ENCODE measurements at regions not wholly inside any gene's neighbourhood (a gene's known extent, or its start where the extent isn't known, plus 50 kb on each side); places are given as distances from the start of the nearest gene placed in this dataset.

- DNase-seq (ENCODE audit: low spot score) = no peak
These were observed 103.3 kb upstream of the PRR23E start for GRCh38 chr3:127089486-127090145.

- DNase-seq (ENCODE audit: low spot score) = no peak
These were observed 102.4 kb upstream of the PRR23E start for GRCh38 chr3:127090218-127091160.

- DNase-seq (ENCODE audit: low spot score) = no peak
These were observed 101.6 kb upstream of the PRR23E start for GRCh38 chr3:127091376-127091775.

- no peak for DNase-seq (ENCODE audit: low spot score)
These were observed 100.6 kb upstream of the PRR23E start for GRCh38 chr3:127092368-127092767.

- DNase-seq (ENCODE audit: low spot score) = no peak
These were observed 100.2 kb upstream of the PRR23E start for GRCh38 chr3:127092776-127093175.

GRCh38 chr3:127093312-127093711 lies 99.6 kb upstream of the PRR23E start:
- no peak for DNase-seq (ENCODE audit: low spot score)

- DNase-seq (ENCODE audit: low spot score) = no peak
These were observed 97.2 kb upstream of the PRR23E start for GRCh38 chr3:127095774-127096173.

- no peak for DNase-seq (ENCODE audit: low spot score)
These were observed 96.5 kb upstream of the PRR23E start for GRCh38 chr3:127096256-127097071.

- DNase-seq (ENCODE audit: low spot score) = no peak
These were observed 95.9 kb upstream of the PRR23E start for GRCh38 chr3:127097072-127097405.

GRCh38 chr3:127097481-127097880 lies 95.5 kb upstream of the PRR23E start:
- no peak for DNase-seq (ENCODE audit: low spot score)

- DNase-seq (ENCODE audit: low spot score) = no peak
These were observed 92.9 kb upstream of the PRR23E start for GRCh38 chr3:127099982-127100381.

GRCh38 chr3:127100459-127101410 lies 92.2 kb upstream of the PRR23E start:
- DNase-seq (ENCODE audit: low spot score) = no peak

GRCh38 chr3:127101411-127102187 lies 91.3 kb upstream of the PRR23E start:
- DNase-seq (ENCODE audit: low spot score) = no peak

GRCh38 chr3:127102188-127102520 lies 90.8 kb upstream of the PRR23E start:
- no peak for DNase-seq (ENCODE audit: low spot score)

- DNase-seq (ENCODE audit: low spot score) = no peak
These were observed 90.3 kb upstream of the PRR23E start for GRCh38 chr3:127102587-127102986.

- no peak for DNase-seq (ENCODE audit: low spot score)
These were observed 89.9 kb upstream of the PRR23E start for GRCh38 chr3:127103080-127103479.

- no peak for DNase-seq (ENCODE audit: low spot score)
These were observed 88.3 kb upstream of the PRR23E start for GRCh38 chr3:127104586-127104985.

- no peak for DNase-seq (ENCODE audit: low spot score)
These were observed 87.3 kb upstream of the PRR23E start for GRCh38 chr3:127105587-127105986.

GRCh38 chr3:127106053-127106452 lies 86.9 kb upstream of the PRR23E start:
- no peak for DNase-seq (ENCODE audit: low spot score)

- DNase-seq (ENCODE audit: low spot score) = no peak
These were observed 86.5 kb upstream of the PRR23E start for GRCh38 chr3:127106456-127106855.

GRCh38 chr3:127107002-127107401 lies 85.9 kb upstream of the PRR23E start:
- DNase-seq (ENCODE audit: low spot score) = no peak

Data from hematopoietic multipotent progenitor cell treated with erythropoietin and hydrocortisone succinate and interleukin-3 and kit ligand, for 15 days (in vitro differentiated cells).